Upper lobe of left lung (tissue), 6 donors: ENCODE measurements at regions not wholly inside any gene's neighbourhood (a gene's known extent, or its start where the extent isn't known, plus 50 kb on each side); places are given as distances from the start of the nearest gene placed in this dataset.

Experiments used
- ATAC-seq, 2 donors: fragments of 200-7000 bp; cut with Tn5 transposase; one replicate each; pipeline ENCODE4 v1.9.1; 2022; ENCODE audit warnings: mild to moderate bottlenecking in 2 of 2, moderate library complexity in 2 of 2; ENCODE audit not compliant: low FRiP score in 2 of 2
- DNase-seq, 2 donors: peaks; one replicate each; pipeline ENCODE4 v3.0.0-alpha.2; 2019 to 2020
- H3K27ac ChIP-seq, 4 donors: fragments of 200-600 bp; sonication (generic); one replicate each; pipeline ENCODE4 v1.5.1; 2016 to 2019
- H3K27me3 ChIP-seq, 4 donors: fragments of 200-600 bp; sonication (generic); one replicate each; pipeline ENCODE4 v1.5.1; 2017 to 2019
- H3K36me3 ChIP-seq, 4 donors: fragments of 200-600 bp; sonication (generic); one replicate each; pipeline ENCODE4 v1.5.1; 2016 to 2019
- H3K4me1 ChIP-seq, 4 donors: fragments of 200-600 bp; sonication (generic); one replicate each; pipeline ENCODE4 v1.5.1; 2018 to 2019
- H3K4me3 ChIP-seq, 4 donors: fragments of 200-600 bp; sonication (generic); one replicate each; pipeline ENCODE4 v1.5.1; 2017 to 2019; ENCODE audit warnings: mild to moderate bottlenecking in 2 of 4, moderate library complexity in 1 of 4
- H3K9me3 ChIP-seq, 4 donors: fragments of 200-600 bp; sonication (generic); one replicate each; pipeline ENCODE4 v1.5.1; 2018 to 2019
- EP300 ChIP-seq, 4 donors: sonication (generic); formaldehyde crosslinking; IDR thresholded peaks; one replicate each; pipeline ENCODE4 v1.5.1; 2017; ENCODE audit warnings: antibody characterized with exemption in 4 of 4, control low read depth in 2 of 4
- POLR2A ChIP-seq, 4 donors: fragments of 450-650 bp; IDR thresholded peaks; one replicate each; pipeline ENCODE4 v1.5.1; 2016 to 2017; ENCODE audit warnings: antibody characterized with exemption in 4 of 4, mild to moderate bottlenecking in 2 of 4
- POLR2AphosphoS5 ChIP-seq, 2 donors: sonication (generic); formaldehyde crosslinking; IDR thresholded peaks; one replicate each; pipeline ENCODE4 v1.5.1; 2017; ENCODE audit warnings: antibody characterized with exemption in 2 of 2
- WGBS, 2 donors: methylation state at CpG; one replicate each; pipeline ENCODE4 v1.1.5; 2017 to 2018; 5-methylcytosine and 5-hydroxymethylcytosine counted together
- TF ChIP-seq, protein P1 (sequence below), 6 experiments: fragments of 450-650 bp in 4 of 6; fragments of 200-600 bp in 2 of 6; sonication (generic) in 2 of 6; IDR thresholded peaks; one replicate each; pipeline ENCODE4 v1.5.1; 2016 to 2019; ENCODE audit warnings: antibody characterized with exemption in 6 of 6
- donor health status: DM: no; HTN: no; CAD: no; lungs with moderate emphysema.
- donor health status: DM: no; HTN: yes; CAD: no; lungs with severe emphysema.

DNA sequence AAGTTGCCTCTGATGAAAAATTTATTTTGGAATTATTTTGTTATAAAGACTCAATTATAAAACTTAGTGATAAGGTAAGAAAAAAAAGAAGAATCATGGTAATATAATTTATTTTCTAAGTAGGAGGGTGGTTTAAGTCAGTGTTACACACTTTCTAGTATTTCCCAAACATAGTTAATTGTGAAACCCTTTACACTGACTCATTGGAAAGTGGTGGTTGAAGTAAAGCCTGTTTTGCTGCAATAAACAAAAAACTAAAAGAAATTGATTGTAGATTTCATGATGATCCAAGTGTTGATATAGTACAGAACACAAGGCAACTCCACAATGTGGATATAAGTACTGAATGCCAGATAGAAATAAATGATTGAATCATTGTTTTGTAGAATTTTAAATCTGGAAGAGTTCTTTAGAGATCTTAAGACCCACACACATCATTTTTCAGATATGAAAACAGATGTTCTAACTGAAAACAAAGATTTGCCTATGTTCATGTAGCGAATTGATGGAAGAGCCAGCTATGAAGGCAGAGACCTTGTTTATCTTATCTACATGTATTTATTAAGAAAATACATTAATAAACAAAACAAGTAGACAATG lies 539.8 kb downstream of the PRELID2 start:
- no peaks in the 10 kb centered on the region for H3K36me3 ChIP-seq
- no peaks in the 10 kb centered on the region for H3K9me3 ChIP-seq
- 65 to 84% methylated on average over 1 of the region's 1 CpG for WGBS, 2 donors
- no peaks in the 10 kb centered on the region for H3K4me1 ChIP-seq
- TF ChIP-seq EP300 (IDR thresholded peaks at IDR 0.05) (no peak), POLR2AphosphoS5 (IDR thresholded peaks at IDR 0.05) (no peak)
- TF ChIP-seq, protein P1, sequence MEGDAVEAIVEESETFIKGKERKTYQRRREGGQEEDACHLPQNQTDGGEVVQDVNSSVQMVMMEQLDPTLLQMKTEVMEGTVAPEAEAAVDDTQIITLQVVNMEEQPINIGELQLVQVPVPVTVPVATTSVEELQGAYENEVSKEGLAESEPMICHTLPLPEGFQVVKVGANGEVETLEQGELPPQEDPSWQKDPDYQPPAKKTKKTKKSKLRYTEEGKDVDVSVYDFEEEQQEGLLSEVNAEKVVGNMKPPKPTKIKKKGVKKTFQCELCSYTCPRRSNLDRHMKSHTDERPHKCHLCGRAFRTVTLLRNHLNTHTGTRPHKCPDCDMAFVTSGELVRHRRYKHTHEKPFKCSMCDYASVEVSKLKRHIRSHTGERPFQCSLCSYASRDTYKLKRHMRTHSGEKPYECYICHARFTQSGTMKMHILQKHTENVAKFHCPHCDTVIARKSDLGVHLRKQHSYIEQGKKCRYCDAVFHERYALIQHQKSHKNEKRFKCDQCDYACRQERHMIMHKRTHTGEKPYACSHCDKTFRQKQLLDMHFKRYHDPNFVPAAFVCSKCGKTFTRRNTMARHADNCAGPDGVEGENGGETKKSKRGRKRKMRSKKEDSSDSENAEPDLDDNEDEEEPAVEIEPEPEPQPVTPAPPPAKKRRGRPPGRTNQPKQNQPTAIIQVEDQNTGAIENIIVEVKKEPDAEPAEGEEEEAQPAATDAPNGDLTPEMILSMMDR (IDR thresholded peaks at IDR 0.05), result no peak
- no peak overlapping the region for H3K4me3 ChIP-seq
- H3K27ac ChIP-seq, result no peak overlapping the region
- no peaks in the 10 kb centered on the region for H3K27me3 ChIP-seq
- no peak for ATAC-seq
- no peak for DNase-seq

DNA sequence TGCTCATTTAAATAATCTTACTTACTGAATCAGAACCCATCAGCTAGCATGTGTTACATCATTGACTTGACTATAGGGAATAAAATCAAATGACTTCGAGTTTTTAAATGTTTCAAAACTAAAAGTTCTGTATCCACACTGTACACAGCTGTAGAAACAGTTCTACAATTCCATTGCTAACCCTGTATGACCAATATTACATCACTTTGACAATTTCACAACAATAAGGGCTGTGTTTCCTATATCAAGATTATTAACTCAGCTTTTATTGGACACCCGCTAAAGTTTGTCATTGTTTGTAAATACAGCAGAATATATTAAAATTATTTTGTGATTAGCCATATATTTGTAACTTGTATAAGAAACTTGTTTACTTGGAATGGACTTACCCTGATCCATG lies 540.8 kb downstream of the PRELID2 start:
- TF ChIP-seq POLR2AphosphoS5 (IDR thresholded peaks at IDR 0.05), result no peak
- no peak for TF ChIP-seq EP300 (IDR thresholded peaks at IDR 0.05)
- TF ChIP-seq POLR2A (IDR thresholded peaks at IDR 0.05), result no peak
- TF ChIP-seq, protein P1 (IDR thresholded peaks at IDR 0.05), result no peak
- no peak for ATAC-seq
- Histone ChIP-seq H3K4me3 (no peak overlapping the region), H3K4me1 (no peaks in the 10 kb centered on the region), H3K27me3 (no peaks in the 10 kb centered on the region), H3K9me3 (no peaks in the 10 kb centered on the region), H3K27ac (no peak overlapping the region), H3K36me3 (no peaks in the 10 kb centered on the region)
- no peak for DNase-seq
- WGBS, 2 donors, result 70% methylated on average over 2 of the region's 2 CpGs

DNA sequence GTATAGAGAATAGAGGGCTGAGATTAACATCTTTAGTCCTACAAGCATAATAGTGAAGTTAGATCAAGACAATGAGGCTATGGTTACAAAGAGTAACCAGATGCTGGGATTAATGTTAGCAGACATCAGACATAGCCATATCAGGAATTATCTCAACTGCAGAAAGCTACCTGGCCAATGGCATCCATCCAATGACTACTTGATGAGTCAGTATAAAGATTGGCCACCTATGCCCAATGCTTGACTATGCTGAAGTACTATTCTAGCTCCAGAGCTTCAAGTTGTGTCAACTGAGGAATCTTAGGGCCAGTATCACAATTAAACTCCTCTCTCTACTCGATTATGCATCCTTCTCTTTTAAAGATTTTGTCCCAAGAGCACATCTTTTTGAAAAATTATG lies 541.4 kb downstream of the PRELID2 start:
- H3K4me1 ChIP-seq, result no peaks in the 10 kb centered on the region
- no peaks in the 10 kb centered on the region for H3K9me3 ChIP-seq
- no peaks in the 10 kb centered on the region for H3K36me3 ChIP-seq
- H3K27me3 ChIP-seq, result no peaks in the 10 kb centered on the region
- TF ChIP-seq POLR2A (IDR thresholded peaks at IDR 0.05), result no peak
- TF ChIP-seq POLR2AphosphoS5 (IDR thresholded peaks at IDR 0.05), result no peak
- TF ChIP-seq, protein P1 (IDR thresholded peaks at IDR 0.05), result no peak
- TF ChIP-seq EP300 (IDR thresholded peaks at IDR 0.05), result no peak
- no peak overlapping the region for H3K27ac ChIP-seq
- 46 to 63% methylated on average over 1 of the region's 1 CpG for WGBS, 2 donors
- ATAC-seq (no peak), DNase-seq (no peak)
- H3K4me3 ChIP-seq, result no peak overlapping the region

DNA sequence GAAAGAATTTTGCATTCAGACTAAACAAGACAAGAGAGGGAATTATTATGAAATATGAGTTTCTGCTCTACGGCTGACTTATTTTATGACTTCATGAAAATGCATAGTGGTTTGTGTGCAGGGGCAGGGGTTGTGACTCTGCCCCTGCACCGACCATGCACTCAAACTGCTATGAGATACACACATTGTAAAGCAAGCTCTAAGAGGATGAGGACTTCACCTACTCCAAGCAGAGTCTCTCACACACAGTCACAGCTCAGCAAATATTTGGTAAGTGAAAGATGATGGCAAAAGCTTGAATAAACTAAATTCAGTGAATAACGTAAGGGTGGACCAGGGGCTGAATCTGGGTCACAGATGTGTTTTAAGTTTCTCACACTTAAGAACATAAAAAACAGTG lies 542.9 kb downstream of the PRELID2 start:
- ATAC-seq (no peak), DNase-seq (no peak)
- Histone ChIP-seq H3K4me1 (no peaks in the 10 kb centered on the region), H3K27ac (no peak overlapping the region), H3K9me3 (no peaks in the 10 kb centered on the region), H3K27me3 (no peaks in the 10 kb centered on the region), H3K4me3 (no peak overlapping the region), H3K36me3 (no peaks in the 10 kb centered on the region)
- 58 to 62% methylated on average over 3 of the region's 3 CpGs for WGBS, 2 donors
- TF ChIP-seq, protein P1 (IDR thresholded peaks at IDR 0.05), result no peak
- TF ChIP-seq POLR2AphosphoS5 (IDR thresholded peaks at IDR 0.05) (no peak), EP300 (IDR thresholded peaks at IDR 0.05) (no peak), POLR2A (IDR thresholded peaks at IDR 0.05) (no peak)

DNA sequence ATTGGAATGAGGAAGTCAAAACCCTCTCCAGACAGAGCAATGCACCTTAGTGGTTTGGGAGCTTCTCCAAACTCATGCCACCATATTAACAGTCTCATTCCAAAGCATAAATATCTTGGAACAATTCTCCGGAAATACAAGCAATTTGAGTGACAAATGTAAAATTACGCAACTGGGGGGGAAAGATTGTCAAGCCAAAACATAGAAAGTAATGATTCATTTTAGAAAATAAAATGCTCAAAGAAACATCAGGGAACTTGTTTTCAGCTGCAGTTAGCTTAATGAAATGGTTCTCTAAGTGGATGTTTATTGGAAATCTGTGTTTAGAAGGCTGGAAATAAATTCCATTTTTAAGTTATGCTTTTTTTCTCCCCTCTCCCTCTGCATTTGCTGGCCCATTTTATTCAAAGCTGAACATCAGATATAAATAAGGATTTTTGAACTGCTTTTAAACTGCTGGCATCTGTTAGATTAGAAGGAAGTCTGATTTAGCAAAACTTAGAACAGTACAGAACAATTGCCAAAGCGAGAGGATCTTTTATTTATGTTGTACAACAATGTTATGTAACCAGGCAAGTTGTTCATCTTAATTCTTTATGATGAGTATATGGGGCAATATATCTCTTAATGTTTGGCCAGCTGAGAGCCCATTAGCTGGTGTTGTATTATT lies 551.9 kb downstream of the PRELID2 start:
- DNase-seq, result no peak
- H3K27me3 ChIP-seq, result no peaks in the 10 kb centered on the region

More for the DNA sequence above, 551.9 kb downstream of the PRELID2 start:
- no peak for ATAC-seq
- Histone ChIP-seq H3K9me3 (no peaks in the 10 kb centered on the region), H3K4me1 (no peaks in the 10 kb centered on the region), H3K36me3 (no peaks in the 10 kb centered on the region), H3K4me3 (no peak overlapping the region), H3K27ac (no peak overlapping the region)
- TF ChIP-seq, protein P1 (IDR thresholded peaks at IDR 0.05), result no peak
- TF ChIP-seq EP300 (IDR thresholded peaks at IDR 0.05), result no peak
- no peak for TF ChIP-seq POLR2A (IDR thresholded peaks at IDR 0.05)
- TF ChIP-seq POLR2AphosphoS5 (IDR thresholded peaks at IDR 0.05), result no peak
- 67 to 71% methylated on average over 3 of the region's 3 CpGs for WGBS, 2 donors
